ENCODE measurements at regions not wholly inside any gene's neighbourhood (a gene's known extent, or its start where the extent isn't known, plus 50 kb on each side); places are given as distances from the start of the nearest gene placed in this dataset.

DNA sequence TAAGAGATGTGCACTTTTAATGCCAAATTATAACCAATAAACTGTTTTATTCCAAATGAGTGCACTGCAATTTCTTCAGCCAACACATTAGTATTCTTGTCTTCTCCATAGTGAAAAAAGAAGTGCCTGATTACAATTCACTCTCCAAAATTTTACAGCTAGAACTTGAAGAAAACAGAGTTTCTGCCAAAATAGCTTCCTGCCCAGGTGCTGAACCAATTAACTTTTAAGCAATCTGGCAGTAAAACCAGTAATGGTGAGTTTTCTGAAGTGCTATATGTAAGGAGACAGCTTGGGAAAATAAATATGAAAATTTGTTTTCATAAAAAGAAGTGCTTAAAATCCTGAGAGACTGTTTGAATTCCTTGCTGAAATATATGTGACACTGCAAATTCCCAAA is 266.0 kb upstream of the NT5E start:
- TF ChIP-seq GABPA (IDR thresholded peaks at IDR 0.05 in 1 of 2, conservative IDR thresholded peaks at IDR 0.05 in 1 of 2) (no peak), HNF4A (conservative IDR thresholded peaks at IDR 0.05) (no peak), YY1 (IDR thresholded peaks at IDR 0.05) (no peak), REST (IDR thresholded peaks at IDR 0.05) (no peak), RAD21 (IDR thresholded peaks at IDR 0.05) (no peak), SP1 (IDR thresholded peaks at IDR 0.05) (no peak), RXRA (IDR thresholded peaks at IDR 0.05) (no peak), JUND (IDR thresholded peaks at IDR 0.05) (no peak), TAF1 (conservative IDR thresholded peaks at IDR 0.05) (no peak)
- TF ChIP-seq, protein P1, sequence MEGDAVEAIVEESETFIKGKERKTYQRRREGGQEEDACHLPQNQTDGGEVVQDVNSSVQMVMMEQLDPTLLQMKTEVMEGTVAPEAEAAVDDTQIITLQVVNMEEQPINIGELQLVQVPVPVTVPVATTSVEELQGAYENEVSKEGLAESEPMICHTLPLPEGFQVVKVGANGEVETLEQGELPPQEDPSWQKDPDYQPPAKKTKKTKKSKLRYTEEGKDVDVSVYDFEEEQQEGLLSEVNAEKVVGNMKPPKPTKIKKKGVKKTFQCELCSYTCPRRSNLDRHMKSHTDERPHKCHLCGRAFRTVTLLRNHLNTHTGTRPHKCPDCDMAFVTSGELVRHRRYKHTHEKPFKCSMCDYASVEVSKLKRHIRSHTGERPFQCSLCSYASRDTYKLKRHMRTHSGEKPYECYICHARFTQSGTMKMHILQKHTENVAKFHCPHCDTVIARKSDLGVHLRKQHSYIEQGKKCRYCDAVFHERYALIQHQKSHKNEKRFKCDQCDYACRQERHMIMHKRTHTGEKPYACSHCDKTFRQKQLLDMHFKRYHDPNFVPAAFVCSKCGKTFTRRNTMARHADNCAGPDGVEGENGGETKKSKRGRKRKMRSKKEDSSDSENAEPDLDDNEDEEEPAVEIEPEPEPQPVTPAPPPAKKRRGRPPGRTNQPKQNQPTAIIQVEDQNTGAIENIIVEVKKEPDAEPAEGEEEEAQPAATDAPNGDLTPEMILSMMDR (IDR thresholded peaks at IDR 0.05; ENCODE audit: low read depth, low read length, missing input control): no peak
- TF ChIP-seq, protein P2, sequence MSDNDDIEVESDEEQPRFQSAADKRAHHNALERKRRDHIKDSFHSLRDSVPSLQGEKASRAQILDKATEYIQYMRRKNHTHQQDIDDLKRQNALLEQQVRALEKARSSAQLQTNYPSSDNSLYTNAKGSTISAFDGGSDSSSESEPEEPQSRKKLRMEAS (IDR thresholded peaks at IDR 0.05): no peak
- TF ChIP-seq, protein P3, sequence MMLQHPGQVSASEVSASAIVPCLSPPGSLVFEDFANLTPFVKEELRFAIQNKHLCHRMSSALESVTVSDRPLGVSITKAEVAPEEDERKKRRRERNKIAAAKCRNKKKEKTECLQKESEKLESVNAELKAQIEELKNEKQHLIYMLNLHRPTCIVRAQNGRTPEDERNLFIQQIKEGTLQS (IDR thresholded peaks at IDR 0.05): no peak
- TF ChIP-seq, protein P4, sequence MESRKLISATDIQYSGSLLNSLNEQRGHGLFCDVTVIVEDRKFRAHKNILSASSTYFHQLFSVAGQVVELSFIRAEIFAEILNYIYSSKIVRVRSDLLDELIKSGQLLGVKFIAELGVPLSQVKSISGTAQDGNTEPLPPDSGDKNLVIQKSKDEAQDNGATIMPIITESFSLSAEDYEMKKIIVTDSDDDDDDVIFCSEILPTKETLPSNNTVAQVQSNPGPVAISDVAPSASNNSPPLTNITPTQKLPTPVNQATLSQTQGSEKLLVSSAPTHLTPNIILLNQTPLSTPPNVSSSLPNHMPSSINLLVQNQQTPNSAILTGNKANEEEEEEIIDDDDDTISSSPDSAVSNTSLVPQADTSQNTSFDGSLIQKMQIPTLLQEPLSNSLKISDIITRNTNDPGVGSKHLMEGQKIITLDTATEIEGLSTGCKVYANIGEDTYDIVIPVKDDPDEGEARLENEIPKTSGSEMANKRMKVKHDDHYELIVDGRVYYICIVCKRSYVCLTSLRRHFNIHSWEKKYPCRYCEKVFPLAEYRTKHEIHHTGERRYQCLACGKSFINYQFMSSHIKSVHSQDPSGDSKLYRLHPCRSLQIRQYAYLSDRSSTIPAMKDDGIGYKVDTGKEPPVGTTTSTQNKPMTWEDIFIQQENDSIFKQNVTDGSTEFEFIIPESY (IDR thresholded peaks at IDR 0.05): no peak
